Spinal cord (tissue), 9 donors: ENCODE measurements at regions not wholly inside any gene's neighbourhood (a gene's known extent, or its start where the extent isn't known, plus 50 kb on each side); places are given as distances from the start of the nearest gene placed in this dataset.

Experiments
- DNase-seq, 6 donors: peaks; one replicate each; pipeline versions ENCODE4 v3.0.0 to v3.0.0-alpha.2; 2013 to 2015; ENCODE audit warnings: low spot score in 6 of 6, low read depth in 4 of 6
- H3K27ac ChIP-seq: one replicate; pipeline ENCODE4 v1.5.1; 2013; ENCODE audit warnings: low read depth, low read length, control low read depth
- H3K27me3 ChIP-seq: one replicate; pipeline ENCODE4 v1.6.1; 2013; ENCODE audit warnings: low read length; ENCODE audit not compliant: control insufficient read depth, insufficient read depth
- H3K36me3 ChIP-seq: one replicate; pipeline ENCODE4 v1.6.1; 2013; ENCODE audit warnings: low read length; ENCODE audit not compliant: control insufficient read depth, insufficient read depth
- H3K4me1 ChIP-seq: one replicate; pipeline ENCODE4 v1.6.1; 2013; ENCODE audit warnings: low read length; ENCODE audit not compliant: control insufficient read depth, insufficient read depth
- H3K4me3 ChIP-seq: one replicate; pipeline ENCODE4 v1.5.1; 2013; ENCODE audit warnings: low read depth, low read length, control low read depth
- H3K9me3 ChIP-seq: one replicate; pipeline ENCODE4 v1.6.1; 2013; ENCODE audit warnings: low read length; ENCODE audit not compliant: control insufficient read depth, insufficient read depth
- WGBS: methylation state at CpG from one replicate; pipeline ENCODE4 v1.1.5; 2013; ENCODE audit warnings: missing lambda C conversion rate; ENCODE audit not compliant: insufficient coverage; 5-methylcytosine and 5-hydroxymethylcytosine counted together
- donor health status: healthy.

DNA sequence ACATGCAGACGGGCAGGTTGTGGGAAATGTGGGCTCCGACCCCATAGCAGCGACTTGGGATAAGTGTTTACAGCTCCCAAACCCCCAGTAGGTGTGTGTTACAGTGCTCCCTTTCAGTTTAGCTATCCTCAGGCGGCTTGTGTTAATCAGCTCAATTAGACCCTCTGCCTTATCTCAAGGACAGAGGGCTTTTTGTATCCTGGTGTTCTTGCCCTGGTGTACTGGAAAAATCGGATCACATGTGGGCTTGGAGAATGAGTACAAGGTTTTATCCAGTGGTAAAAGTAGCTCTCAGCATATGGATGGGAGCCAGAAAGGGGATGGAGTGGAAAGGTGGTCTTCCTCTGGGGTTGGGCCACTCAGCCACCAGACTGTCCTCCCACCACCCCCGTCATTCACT is 264.7 kb upstream of the SYT4 start:
- H3K27ac ChIP-seq, result no peak overlapping the region
- no peaks in the 10 kb centered on the region for H3K36me3 ChIP-seq
- no peaks in the 10 kb centered on the region for H3K9me3 ChIP-seq
- no peak for DNase-seq
- H3K4me3 ChIP-seq, result no peak overlapping the region
- no peaks in the 10 kb centered on the region for H3K27me3 ChIP-seq
- no peaks in the 10 kb centered on the region for H3K4me1 ChIP-seq
- no CpG with 5 or more reads among the region's 6 CpGs for WGBS

DNA sequence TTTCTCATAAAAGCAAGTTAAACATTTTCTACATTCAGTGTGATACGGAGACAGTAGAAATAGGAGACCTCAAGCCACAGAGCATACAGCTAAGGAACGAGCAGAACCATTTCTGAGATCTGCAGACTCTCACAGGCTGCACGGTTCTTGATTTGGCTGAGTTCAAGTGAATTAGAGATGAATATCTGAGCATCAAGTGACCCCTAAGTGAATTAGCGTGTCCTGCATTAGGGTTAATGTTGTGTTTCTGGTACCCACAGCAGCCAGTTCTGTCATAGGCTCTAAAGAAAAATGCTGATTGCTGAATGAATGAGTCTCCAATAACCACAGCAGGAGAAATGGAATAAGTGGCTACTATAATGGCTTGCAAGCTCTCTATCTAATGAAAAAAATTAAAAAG is 265.9 kb upstream of the SYT4 start:
- Histone ChIP-seq H3K4me1 (no peaks in the 10 kb centered on the region), H3K27ac (no peak overlapping the region), H3K36me3 (no peaks in the 10 kb centered on the region), H3K27me3 (no peaks in the 10 kb centered on the region), H3K4me3 (no peak overlapping the region), H3K9me3 (no peaks in the 10 kb centered on the region)
- DNase-seq, result no peak
- WGBS, result 89% methylated on average over 4 of the region's 4 CpGs

DNA sequence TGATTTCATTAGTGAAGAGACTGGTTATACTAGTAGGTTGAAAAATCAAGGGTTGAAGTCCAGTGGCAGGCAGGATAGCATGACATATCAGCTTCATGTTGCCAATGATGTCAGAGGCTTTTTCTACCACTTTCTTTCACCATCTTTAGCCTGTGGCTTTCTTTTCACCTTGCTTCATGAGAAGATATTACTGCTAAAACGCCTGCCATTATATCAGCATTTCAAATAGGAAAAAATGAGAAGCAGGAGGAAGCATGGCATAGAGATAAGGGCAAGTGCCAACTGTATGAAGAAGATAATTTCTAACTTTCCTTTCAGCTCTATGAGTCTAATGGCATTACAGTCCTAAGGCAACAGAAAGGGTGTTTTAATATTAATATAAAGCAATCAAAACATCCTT is 270.2 kb upstream of the SYT4 start:
- Histone ChIP-seq H3K36me3 (no peaks in the 10 kb centered on the region), H3K9me3 (no peaks in the 10 kb centered on the region), H3K4me1 (no peaks in the 10 kb centered on the region), H3K27me3 (no peaks in the 10 kb centered on the region), H3K27ac (no peak overlapping the region), H3K4me3 (no peak overlapping the region)
- no CpG with 5 or more reads among the region's 1 CpG for WGBS
- no peak for DNase-seq

DNA sequence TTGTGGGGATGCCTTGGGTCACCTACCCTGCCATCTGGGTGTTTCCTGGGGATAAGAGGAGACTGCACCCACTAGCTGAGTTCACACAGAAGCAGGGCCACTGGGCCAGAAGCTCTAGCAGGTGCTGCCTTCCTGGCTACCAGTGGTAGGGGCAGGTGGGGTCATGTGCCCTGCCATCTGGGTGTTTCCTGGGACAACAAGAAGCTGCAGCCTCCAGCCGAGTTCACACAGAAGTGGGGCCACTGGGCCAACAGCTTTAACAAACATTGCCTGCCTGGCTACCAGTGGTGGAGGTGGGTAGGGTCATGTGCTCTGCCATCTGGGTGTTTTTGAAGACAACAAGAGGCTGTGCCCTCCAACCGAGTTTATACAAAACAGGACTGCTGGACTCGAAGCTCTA is 282.2 kb upstream of the SYT4 start:
- H3K4me1 ChIP-seq, result no peaks in the 10 kb centered on the region
- H3K27me3 ChIP-seq, result no peaks in the 10 kb centered on the region
- H3K9me3 ChIP-seq, result peaks cover 3% of the 10 kb centered on the region
- no peak overlapping the region for H3K27ac ChIP-seq
- H3K4me3 ChIP-seq, result no peak overlapping the region
- no peaks in the 10 kb centered on the region for H3K36me3 ChIP-seq
- no peak for DNase-seq
- 90% methylated on average over 3 of the region's 3 CpGs for WGBS

DNA sequence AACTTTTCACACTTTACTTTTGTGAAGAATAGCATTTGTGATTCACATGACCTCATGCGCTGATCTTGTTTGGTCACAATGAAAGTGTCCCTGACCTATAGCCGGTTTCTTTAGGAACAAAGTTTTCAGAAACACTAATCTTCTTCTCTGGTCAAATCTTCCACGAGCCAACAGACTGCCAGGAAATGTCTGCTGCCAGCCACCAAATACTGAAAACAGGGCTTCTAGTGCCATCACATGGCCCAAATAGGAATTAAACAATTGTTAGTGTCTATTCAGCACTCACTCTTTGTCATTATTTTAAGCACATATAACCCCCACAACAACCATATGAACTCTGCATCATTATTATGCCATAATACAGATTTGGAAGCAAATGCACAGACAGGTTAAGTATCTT is 286.5 kb upstream of the SYT4 start:
- Histone ChIP-seq H3K4me3 (no peak overlapping the region), H3K36me3 (no peaks in the 10 kb centered on the region), H3K9me3 (no peaks in the 10 kb centered on the region), H3K4me1 (no peaks in the 10 kb centered on the region), H3K27me3 (no peaks in the 10 kb centered on the region), H3K27ac (no peak overlapping the region)
- peak in 4 of 6 donors; percentile 41 to 90 (median 65) for DNase-seq
- WGBS, result no CpG with 5 or more reads among the region's 3 CpGs

DNA sequence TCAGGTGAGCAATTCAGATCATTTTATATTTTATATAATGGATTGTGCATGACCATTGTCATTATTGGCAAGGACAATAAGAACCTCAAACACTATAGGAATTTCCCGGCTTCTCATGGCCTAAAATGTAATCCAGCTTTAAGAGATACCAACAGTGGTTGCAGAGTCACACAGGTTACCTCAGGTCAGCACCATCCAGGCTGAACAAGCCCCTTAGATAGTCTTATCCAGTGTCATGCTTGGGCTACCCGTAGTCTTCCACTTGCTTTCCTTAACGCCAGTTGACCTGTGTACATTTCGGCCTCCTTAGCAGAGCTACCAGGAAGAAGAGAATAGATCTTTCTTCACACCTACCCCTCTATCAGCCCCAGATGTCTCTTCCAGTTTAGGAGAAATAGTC is 293.3 kb upstream of the SYT4 start:
- WGBS, result 83% methylated on average over 4 of the region's 4 CpGs
- no peaks in the 10 kb centered on the region for H3K9me3 ChIP-seq
- no peak overlapping the region for H3K4me3 ChIP-seq
- H3K4me1 ChIP-seq, result no peaks in the 10 kb centered on the region
- no peaks in the 10 kb centered on the region for H3K36me3 ChIP-seq
- no peak for DNase-seq
- no peaks in the 10 kb centered on the region for H3K27me3 ChIP-seq
- no peak overlapping the region for H3K27ac ChIP-seq

DNA sequence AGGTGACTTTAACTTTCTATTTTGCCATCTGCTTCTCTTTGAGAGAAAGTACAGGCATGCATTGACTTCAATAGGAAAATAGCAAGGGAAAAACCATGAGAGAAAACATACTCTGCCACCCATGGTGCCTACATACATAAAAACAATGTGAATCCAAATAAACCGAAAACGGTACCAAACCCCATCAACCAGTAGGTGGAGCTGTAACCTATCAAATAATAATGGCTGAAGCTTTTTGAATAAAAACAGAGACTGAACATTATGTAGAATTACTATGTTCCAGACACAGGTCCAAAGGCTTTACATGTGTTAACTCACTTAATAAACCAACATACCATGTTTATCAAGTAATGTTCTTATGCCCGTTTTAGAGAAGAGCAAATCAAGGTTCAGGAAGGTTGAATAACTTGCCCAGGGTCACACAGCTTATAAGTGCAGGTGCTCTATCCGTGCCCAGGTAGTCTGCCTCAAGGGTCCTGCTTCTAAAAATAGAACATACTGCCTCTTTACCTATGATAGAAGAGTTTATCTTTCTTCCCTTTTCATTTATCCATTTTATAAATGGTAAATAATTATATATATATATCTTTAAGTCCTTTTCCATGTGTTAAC is 293.9 kb upstream of the SYT4 start:
- Histone ChIP-seq H3K27me3 (no peaks in the 10 kb centered on the region), H3K36me3 (no peaks in the 10 kb centered on the region), H3K4me1 (no peaks in the 10 kb centered on the region), H3K27ac (no peak overlapping the region), H3K4me3 (no peak overlapping the region), H3K9me3 (no peaks in the 10 kb centered on the region)
- no CpG with 5 or more reads among the region's 4 CpGs for WGBS
- peak in 3 of 6 donors; percentile 28 to 85 (median 85) for DNase-seq

DNA sequence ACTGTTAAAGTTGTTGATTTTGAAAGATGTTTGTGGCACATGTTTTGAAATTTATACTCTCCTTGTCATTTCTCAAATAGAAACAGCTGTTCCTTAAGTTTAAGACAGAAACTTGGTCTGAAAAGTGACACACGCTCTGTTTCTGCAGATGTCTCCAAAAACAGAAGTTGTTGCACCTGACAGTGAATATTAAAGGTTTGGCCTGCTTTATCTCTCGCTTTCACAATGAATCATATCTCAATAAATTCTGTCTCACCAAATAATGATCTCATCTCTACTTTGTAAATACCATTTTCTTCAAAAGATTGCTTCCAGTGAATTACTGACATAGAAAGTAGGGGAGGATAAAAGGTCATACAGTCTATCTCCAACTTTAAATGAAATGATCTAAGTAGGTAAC is 294.9 kb upstream of the SYT4 start:
- peak in 1 of 6 donors; percentile 55 for DNase-seq
- H3K36me3 ChIP-seq, result no peaks in the 10 kb centered on the region
- no peak overlapping the region for H3K4me3 ChIP-seq
- H3K27me3 ChIP-seq, result no peaks in the 10 kb centered on the region
- no CpG with 5 or more reads among the region's 2 CpGs for WGBS
- no peak overlapping the region for H3K27ac ChIP-seq
- no peaks in the 10 kb centered on the region for H3K4me1 ChIP-seq
- no peaks in the 10 kb centered on the region for H3K9me3 ChIP-seq

DNA sequence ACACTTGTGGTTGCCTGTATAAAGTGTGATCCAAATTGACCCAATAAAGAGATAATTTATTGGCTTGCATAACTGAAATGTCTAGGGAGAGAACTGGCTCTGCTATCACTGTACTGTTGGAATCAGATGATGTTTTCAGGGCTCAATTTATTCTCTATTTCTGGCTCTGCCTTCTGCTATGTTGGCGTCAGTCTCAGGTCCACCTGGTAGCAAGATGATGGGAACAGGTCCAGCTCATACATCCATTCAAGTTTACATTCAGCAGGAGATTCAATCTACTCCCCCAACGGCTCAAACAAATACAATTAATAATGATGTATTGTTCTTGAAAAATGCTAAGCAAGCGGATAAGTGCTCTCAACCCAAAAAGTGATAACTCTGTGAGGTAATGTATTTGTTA is 297.7 kb upstream of the SYT4 start:
- H3K27me3 ChIP-seq, result no peaks in the 10 kb centered on the region
- H3K36me3 ChIP-seq, result no peaks in the 10 kb centered on the region
- H3K4me3 ChIP-seq, result no peak overlapping the region
- H3K4me1 ChIP-seq, result no peaks in the 10 kb centered on the region
- DNase-seq, result peak in 2 of 6 donors; percentile 44 to 79
- WGBS, result no CpG with 5 or more reads among the region's 3 CpGs
- no peak overlapping the region for H3K27ac ChIP-seq
- no peaks in the 10 kb centered on the region for H3K9me3 ChIP-seq

DNA sequence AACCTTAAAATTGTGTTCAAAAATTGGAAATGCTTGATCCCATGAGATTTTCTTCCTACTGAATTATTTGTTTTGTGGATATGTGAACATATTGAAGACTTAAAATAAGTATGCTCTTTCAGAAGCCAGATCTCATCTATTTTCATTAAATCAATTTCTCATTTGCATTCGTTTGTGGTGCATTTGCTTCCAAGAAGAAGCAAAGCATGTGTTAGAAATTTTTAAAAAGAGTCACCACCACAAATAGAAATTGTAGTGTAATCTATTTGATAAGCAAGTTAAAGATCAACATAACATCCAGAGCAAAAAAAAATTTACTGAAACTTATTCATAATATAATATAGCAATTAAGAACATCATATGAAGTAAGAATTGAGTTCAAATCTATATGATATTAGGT is 300.9 kb upstream of the SYT4 start:
- Histone ChIP-seq H3K36me3 (no peaks in the 10 kb centered on the region), H3K9me3 (no peaks in the 10 kb centered on the region), H3K27ac (no peak overlapping the region), H3K4me3 (no peak overlapping the region), H3K4me1 (no peaks in the 10 kb centered on the region), H3K27me3 (no peaks in the 10 kb centered on the region)
- DNase-seq, result peak in 1 of 6 donors; percentile 53
- WGBS, result no CpG with 5 or more reads among the region's 1 CpG
